ENCODE measurements at regions not wholly inside any gene's neighbourhood (a gene's known extent, or its start where the extent isn't known, plus 50 kb on each side); places are given as distances from the start of the nearest gene placed in this dataset.

GRCh38 chr20:56875052-56875659 lies 246.1 kb downstream of the TFAP2C start:
- TF ChIP-seq CTCF (conservative IDR thresholded peaks at IDR 0.05) = no peak
- no peak for TF ChIP-seq ZFX (IDR thresholded peaks at IDR 0.05)
